ENCODE measurements at regions not wholly inside any gene's neighbourhood (a gene's known extent, or its start where the extent isn't known, plus 50 kb on each side); places are given as distances from the start of the nearest gene placed in this dataset.

GRCh38 chr4:149113804-149114430 lies 671.7 kb upstream of the NR3C2 start:
- Histone ChIP-seq H3K4me1 (ENCODE audit: low read depth) (no peaks in the 10 kb centered on the region), H3K27me3 (no peaks in the 10 kb centered on the region), H3K27ac (no peak overlapping the region), H3K4me3 (no peak overlapping the region), H3K36me3 (no peaks in the 10 kb centered on the region), H3K9me3 (ENCODE audit: low read depth) (no peaks in the 10 kb centered on the region)
- peak in 1 of 2 donors; percentile 8 for DNase-seq (ENCODE audit: low read depth in 1 of 2, low spot score in 1 of 2)
- no peak for TF ChIP-seq CTCF (IDR thresholded peaks at IDR 0.05; ENCODE audit: low read depth, low read length)

GRCh38 chr4:149112109-149112508 lies 669.9 kb upstream of the NR3C2 start:
- Histone ChIP-seq H3K27me3 (no peaks in the 10 kb centered on the region), H3K27ac (no peak overlapping the region), H3K4me3 (no peak overlapping the region), H3K9me3 (ENCODE audit: low read depth) (no peaks in the 10 kb centered on the region), H3K36me3 (no peaks in the 10 kb centered on the region), H3K4me1 (ENCODE audit: low read depth) (no peaks in the 10 kb centered on the region)
- no peak for TF ChIP-seq CTCF (IDR thresholded peaks at IDR 0.05; ENCODE audit: low read depth, low read length)
- DNase-seq (ENCODE audit: low read depth in 1 of 2, low spot score in 1 of 2) = no peak

DNA sequence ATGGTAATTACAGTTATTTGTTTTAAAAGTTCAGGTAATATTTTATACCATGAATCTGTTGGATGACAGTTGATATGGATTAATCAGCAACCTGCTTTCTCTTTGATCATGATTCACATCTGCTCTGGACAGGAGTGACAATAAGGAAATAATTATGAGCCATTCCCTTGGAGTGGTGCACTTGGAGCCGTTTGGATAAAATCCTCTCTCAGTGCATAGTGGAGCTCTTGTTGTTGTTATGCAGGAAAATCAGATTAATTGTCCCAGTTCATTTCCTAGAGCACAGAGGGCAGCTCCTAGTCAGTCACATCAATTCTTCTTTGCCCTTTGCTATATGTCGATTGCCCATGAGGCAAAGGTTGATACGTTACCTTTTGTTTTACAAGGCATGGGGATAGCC lies 668.3 kb upstream of the NR3C2 start:
- DNase-seq (ENCODE audit: low read depth in 1 of 2, low spot score in 1 of 2) = no peak
- Histone ChIP-seq H3K27me3 (no peaks in the 10 kb centered on the region), H3K4me1 (ENCODE audit: low read depth) (no peaks in the 10 kb centered on the region), H3K4me3 (no peak overlapping the region), H3K36me3 (no peaks in the 10 kb centered on the region), H3K9me3 (ENCODE audit: low read depth) (no peaks in the 10 kb centered on the region), H3K27ac (no peak overlapping the region)
- TF ChIP-seq CTCF (IDR thresholded peaks at IDR 0.05; ENCODE audit: low read depth, low read length) = no peak

- DNase-seq (ENCODE audit: low read depth in 1 of 2, low spot score in 1 of 2) = no peak
- no peak for TF ChIP-seq CTCF (IDR thresholded peaks at IDR 0.05; ENCODE audit: low read depth, low read length)
- Histone ChIP-seq H3K4me3 (no peak overlapping the region), H3K27me3 (no peaks in the 10 kb centered on the region), H3K4me1 (ENCODE audit: low read depth) (no peaks in the 10 kb centered on the region), H3K36me3 (no peaks in the 10 kb centered on the region), H3K27ac (no peak overlapping the region), H3K9me3 (ENCODE audit: low read depth) (no peaks in the 10 kb centered on the region)
Observed at GRCh38 chr4:149108626-149109025, 666.4 kb upstream of the NR3C2 start.

DNA sequence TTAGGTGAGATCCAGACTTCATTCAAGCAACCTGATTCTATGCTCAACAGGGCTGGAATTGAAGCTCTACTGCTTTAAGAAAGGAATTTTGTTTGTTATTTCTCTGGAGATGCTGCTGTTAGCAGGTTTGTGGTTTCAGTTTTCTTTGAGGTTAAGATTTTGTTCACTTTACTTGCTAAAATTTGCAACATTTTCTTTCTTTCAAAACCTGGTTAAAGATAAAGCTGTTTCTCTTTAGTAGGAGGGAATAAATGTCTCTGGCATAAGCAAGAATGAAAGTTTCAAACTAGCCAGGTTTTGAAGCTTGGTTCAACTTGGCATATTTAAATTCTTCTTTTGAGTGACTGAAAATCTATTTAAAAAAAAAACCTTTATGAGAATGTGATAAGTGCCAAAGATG lies 660.6 kb upstream of the NR3C2 start:
- Histone ChIP-seq H3K27me3 (no peaks in the 10 kb centered on the region), H3K27ac (no peak overlapping the region), H3K36me3 (no peaks in the 10 kb centered on the region), H3K4me1 (ENCODE audit: low read depth) (no peaks in the 10 kb centered on the region), H3K4me3 (no peak overlapping the region), H3K9me3 (ENCODE audit: low read depth) (no peaks in the 10 kb centered on the region)
- no peak for TF ChIP-seq CTCF (IDR thresholded peaks at IDR 0.05; ENCODE audit: low read depth, low read length)
- DNase-seq (ENCODE audit: low read depth in 1 of 2, low spot score in 1 of 2) = no peak

DNA sequence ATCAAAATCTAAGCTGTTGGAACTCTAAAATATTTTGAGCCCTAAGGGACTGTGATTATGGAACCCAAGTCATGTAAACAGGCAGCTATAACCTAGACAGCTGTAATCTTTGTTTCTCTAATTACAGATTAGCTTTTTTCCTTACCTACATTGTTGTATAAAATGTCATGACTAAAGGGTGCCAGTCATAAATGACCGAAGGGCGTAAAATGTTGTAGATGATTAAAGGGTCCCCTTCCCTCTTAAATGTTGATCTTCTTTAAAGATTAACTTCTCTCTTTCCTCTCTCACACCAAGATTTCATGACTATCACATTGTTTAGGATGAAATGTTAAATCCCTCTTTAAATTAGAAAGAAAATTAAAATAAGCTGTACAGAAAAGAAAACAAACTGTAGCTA lies 659.4 kb upstream of the NR3C2 start:
- H3K9me3 ChIP-seq (ENCODE audit: low read depth) = no peaks in the 10 kb centered on the region

More for the DNA sequence above, 659.4 kb upstream of the NR3C2 start:
- no peak for DNase-seq (ENCODE audit: low read depth in 1 of 2, low spot score in 1 of 2)
- Histone ChIP-seq H3K27me3 (no peaks in the 10 kb centered on the region), H3K36me3 (no peaks in the 10 kb centered on the region), H3K4me3 (no peak overlapping the region), H3K4me1 (ENCODE audit: low read depth) (no peaks in the 10 kb centered on the region), H3K27ac (no peak overlapping the region)
- no peak for TF ChIP-seq CTCF (IDR thresholded peaks at IDR 0.05; ENCODE audit: low read depth, low read length)
